ENCODE measurements at regions not wholly inside any gene's neighbourhood (a gene's known extent, or its start where the extent isn't known, plus 50 kb on each side); places are given as distances from the start of the nearest gene placed in this dataset.

DNA sequence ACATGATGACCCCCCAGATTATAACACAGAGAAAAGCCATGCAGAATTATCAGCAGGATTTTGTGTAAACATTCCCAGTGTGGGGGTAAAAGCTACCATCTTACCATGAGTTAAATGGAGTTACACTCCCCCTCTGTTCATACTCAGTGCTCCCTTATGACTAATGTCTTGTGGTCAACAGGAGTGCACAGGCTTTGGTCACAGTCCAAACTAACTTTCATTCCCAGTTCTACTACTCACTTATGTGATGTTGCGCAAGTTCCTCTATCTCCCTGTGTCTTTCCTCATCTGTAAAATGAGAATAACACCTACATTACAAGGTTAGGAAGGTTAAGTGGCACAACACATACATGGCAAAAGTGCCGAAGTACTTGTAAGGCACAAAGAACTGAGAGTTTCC is 277.9 kb downstream of the RBM26 start:
- TF ChIP-seq, protein P1, sequence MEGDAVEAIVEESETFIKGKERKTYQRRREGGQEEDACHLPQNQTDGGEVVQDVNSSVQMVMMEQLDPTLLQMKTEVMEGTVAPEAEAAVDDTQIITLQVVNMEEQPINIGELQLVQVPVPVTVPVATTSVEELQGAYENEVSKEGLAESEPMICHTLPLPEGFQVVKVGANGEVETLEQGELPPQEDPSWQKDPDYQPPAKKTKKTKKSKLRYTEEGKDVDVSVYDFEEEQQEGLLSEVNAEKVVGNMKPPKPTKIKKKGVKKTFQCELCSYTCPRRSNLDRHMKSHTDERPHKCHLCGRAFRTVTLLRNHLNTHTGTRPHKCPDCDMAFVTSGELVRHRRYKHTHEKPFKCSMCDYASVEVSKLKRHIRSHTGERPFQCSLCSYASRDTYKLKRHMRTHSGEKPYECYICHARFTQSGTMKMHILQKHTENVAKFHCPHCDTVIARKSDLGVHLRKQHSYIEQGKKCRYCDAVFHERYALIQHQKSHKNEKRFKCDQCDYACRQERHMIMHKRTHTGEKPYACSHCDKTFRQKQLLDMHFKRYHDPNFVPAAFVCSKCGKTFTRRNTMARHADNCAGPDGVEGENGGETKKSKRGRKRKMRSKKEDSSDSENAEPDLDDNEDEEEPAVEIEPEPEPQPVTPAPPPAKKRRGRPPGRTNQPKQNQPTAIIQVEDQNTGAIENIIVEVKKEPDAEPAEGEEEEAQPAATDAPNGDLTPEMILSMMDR (IDR thresholded peaks at IDR 0.05; ENCODE audit: control extremely low read depth in 1 of 3, insufficient read depth in 1 of 3, low read depth in 1 of 3, low read length in 3 of 3) = no peak
- no peak for TF ChIP-seq POLR2A (IDR thresholded peaks at IDR 0.05; ENCODE audit: control extremely low read depth in 1 of 2, low read depth in 2 of 2, low read length in 2 of 2)

All from H1 (cell line).